CD4-positive, alpha-beta T cell treated with Interleukin-4 for 4 hours (primary cell): ENCODE measurements at regions not wholly inside any gene's neighbourhood (a gene's known extent, or its start where the extent isn't known, plus 50 kb on each side); places are given as distances from the start of the nearest gene placed in this dataset.
"Not testable (repeated sequence)": the region's sequence is repeated elsewhere in the genome, so short reads cannot be mapped to it uniquely, and the experiment has no call there.

ENCODE experiments used
- DNase-seq: peaks from one replicate; pipeline ENCODE4 v3.0.0-alpha.2; 2020

GRCh38 chr10:52368725-52369124 lies 54.6 kb downstream of the DKK1 start:
- DNase-seq = no peak

DNA sequence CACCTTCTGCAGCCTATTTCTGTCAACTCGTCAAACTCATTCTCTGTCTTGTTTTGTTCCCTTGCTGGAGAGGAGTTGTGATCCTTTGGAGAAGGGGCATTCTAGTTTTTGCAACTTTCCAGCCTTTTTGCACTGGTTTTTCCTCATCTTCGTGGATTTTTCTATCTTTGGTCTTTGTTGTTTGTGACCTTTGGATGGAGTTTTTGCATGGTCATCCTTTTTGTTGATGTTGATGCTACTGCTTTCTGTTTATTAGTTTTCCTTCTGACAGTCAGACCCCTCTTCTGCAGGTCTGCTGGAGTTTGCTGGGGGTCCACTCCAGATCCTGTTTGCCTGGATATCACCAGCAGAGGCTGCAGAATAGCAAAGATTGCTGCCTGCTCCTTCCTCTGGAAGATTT lies 60.1 kb downstream of the DKK1 start:
- DNase-seq = not testable (repeated sequence)

GRCh38 chr10:52376694-52377354 lies 62.7 kb downstream of the DKK1 start:
- no peak for DNase-seq

DNA sequence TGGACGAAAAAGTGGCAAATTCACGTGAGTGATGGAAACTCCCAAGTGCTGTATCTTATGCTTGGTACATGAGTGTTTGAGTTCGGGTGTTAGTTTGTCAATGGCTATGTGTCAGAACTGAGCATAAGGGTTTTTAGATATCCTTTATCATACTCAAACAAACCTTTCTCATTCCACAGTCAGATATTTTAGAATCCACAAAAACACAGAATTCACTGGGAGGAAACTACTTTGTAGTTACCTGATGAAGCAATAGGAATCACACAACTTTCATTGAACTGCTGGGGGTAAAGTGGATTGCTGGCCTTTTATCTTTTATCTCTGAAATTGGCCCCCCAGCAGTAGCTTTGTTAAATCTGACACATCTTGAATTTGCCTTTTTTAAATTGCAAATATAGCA lies 64.0 kb downstream of the DKK1 start:
- no peak for DNase-seq

DNA sequence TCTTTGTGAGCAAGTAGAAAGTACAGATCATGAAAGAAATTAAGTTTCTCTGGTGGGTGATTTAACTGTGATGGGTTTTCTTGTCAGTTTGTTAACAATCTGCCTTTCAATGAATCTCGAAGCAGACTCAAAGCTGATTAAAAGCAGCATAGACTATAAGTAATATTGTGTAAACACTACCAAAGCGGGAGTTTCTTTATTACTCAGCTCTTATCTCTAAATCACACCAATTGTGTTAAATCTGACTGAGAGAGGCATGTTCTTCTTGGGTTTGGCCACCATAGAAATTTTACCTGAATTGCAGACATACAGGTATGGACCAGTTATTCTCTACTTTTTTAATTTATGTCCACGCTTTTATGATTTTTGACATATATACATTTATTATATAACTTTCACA lies 65.2 kb downstream of the DKK1 start:
- no peak for DNase-seq

DNA sequence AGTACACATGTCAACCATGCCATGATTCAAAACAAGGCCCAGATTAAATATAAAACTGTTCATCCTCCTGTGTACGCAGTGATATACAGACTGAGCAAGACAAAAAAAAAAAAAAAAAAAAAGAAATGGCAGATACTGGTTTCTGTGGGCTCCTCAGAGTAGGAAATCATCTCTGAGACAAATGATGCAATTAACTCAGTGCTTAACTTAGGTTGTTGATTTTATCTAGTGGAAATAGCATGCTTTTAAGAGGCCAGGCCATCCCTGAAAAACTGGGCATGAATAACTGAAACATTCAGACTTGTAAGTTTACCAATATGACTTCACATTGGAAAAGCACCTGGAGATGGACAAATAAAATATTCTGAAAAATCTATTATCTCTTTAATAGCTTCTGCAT lies 69.0 kb downstream of the DKK1 start:
- DNase-seq = no peak

DNA sequence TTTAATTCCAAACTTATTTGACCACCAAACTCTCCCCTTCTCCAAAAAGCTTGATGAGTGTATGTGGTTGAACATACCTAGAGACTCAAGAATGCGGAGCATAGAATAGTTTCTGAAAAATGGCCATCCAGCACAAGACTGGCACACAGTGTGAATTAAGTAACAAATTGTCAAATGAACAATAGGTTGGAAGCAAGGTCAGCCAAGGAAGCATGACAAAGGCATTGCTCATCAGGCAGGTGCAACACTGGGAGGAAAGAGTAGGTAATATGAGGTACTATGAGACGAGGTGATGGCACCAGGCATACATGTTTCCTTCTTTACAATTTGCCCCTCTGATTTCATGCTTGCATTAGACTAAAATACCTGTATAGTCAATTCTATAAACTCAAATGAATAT lies 73.7 kb downstream of the DKK1 start:
- DNase-seq = no peak

DNA sequence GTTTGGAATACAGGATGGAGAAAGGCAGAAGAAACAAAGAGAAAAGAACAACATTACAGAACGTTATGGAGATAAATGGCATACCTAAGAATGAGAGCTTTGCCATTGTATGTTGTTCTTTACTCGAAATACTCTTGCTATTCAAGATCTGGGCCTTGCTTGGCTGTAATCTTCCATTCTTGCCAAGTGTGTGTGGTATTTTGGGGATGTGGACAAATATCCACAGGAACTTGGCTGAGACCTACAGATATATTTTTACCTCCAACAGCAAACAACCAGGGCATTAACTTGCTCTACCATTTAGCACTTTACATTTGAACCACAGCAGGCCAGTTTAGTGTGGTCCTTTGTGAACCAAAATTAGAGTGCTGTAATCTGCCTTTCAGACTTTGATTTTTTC lies 76.3 kb downstream of the DKK1 start:
- no peak for DNase-seq

- DNase-seq = no peak
Measured at GRCh38 chr10:52391927-52392602, 78.0 kb downstream of the DKK1 start.

GRCh38 chr10:52394246-52394645 lies 80.2 kb downstream of the DKK1 start:
- no peak for DNase-seq

GRCh38 chr10:52400562-52400961 lies 86.5 kb downstream of the DKK1 start:
- no peak for DNase-seq

DNA sequence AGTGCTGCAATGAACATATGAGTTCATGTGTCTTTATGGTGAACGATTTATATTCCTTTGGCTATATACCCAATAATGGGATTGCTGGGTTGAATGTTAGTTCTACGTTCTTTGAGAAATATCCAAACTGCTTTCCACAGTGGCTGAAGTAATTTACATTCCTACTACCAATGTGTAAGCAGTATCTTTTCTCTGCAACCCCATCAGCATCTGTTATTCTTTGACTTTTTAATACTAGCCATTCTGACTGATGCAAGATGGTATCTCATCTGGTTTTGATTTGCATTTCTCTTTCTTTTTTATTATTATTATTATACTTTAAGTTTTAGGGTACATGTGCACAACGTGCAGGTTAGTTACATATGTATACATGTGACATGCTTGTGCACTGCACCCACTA lies 89.7 kb downstream of the DKK1 start:
- not testable (repeated sequence) for DNase-seq

DNA sequence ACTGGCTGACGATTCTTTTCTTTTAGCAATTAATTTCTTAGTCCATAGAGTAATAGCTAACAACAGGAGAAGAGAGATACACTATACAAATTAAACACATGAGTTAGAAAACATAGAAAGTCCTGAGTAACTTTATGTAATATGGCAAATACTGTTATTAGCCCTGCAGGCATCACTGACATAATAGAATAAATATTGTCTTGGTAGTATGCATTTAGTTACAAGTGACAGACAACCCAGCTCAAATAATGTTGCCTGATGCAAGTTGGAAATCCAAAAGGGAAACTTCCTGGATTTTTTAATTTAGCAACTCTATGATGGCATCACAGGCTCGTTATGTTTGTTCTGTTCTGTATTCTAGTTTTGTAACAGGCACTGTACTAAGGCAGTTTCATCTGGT lies 95.1 kb downstream of the DKK1 start:
- no peak for DNase-seq

DNA sequence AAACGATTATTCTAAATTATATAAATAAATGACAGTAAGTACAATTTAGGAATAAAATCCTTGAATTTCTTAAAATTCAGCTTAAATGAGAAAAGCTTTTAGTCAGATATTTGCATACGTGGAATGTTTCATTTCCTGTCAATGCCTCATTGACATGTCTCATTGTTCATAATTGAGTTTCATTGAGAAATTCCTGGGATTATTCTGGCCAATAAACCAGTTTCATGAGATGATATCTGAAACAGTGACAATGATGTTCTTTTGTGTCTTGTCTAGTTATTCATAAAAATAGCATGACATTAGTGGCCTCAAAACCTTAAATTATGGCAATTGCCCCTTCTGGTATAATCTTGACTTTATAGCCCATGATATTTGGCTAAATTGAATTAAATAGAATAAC lies 95.8 kb downstream of the DKK1 start:
- no peak for DNase-seq

DNA sequence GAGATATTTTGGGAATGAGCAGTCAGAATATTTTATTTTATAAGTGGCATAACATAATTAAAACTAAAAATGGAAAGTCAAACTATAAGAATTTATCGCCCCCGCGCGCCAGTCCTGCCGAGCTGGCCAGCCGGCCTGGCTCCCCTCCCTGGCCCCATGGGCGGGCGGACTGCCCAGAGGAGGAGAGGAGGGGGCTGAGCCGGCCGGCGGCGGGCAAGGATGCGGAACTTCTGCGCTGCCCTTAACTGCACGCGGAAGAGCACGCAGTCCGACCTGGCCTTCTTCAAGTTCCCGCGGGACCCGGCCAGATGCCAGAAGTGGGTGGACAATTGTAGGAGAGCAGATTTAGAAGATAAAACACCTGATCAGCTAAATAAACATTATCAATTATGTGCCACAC lies 96.8 kb downstream of the DKK1 start:
- no peak for DNase-seq

- DNase-seq = no peak
Measured at GRCh38 chr10:52419281-52419680, 105.2 kb downstream of the DKK1 start.

DNA sequence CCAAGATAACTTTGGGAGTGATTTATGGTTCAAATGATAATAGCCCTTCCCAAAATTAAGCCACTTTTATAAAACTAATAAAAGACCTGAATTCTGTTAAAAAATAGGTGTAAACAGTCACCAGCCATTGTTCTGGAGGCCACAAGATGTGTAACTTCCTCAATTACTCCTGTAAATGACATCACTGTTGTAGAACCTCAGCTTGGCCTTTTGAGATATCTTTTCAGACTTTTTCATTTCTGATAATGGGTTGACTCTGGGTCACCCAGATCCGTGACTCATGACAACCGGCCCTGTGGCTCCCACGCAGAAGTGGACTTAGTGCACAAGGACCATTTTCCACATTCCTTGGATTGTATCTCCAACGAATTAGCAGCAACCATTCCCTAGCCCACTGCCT lies 106.6 kb downstream of the DKK1 start:
- DNase-seq = no peak

DNA sequence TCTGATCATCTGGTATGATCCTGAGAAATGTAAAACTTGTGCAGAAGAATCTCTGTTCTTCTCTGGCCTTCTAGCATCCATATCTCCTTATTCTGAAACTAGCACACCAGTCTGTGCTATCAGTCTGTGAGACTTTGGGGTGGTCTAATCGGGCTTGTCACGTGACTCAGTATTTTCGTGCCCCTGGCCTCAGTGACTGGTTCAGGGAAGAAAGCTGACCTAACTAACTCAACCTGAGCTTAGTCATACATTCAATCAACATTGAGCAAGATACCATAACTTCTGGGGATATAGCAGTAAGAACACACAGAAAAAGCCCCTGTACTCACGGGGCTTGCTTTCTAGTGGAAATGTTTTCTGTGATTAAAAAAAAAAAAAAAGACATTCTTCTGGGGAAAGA lies 109.3 kb downstream of the DKK1 start:
- no peak for DNase-seq

- no peak for DNase-seq
Measured at GRCh38 chr10:52424341-52424740, 110.3 kb downstream of the DKK1 start.

GRCh38 chr10:52434734-52435133 lies 120.7 kb downstream of the DKK1 start:
- DNase-seq = no peak

GRCh38 chr10:52436664-52437063 lies 122.6 kb downstream of the DKK1 start:
- no peak for DNase-seq

- DNase-seq = no peak
Measured at GRCh38 chr10:52437205-52437646, 123.1 kb downstream of the DKK1 start.

- no peak for DNase-seq
Measured at GRCh38 chr10:52438119-52438518, 124.0 kb downstream of the DKK1 start.

GRCh38 chr10:52440612-52441285 lies 126.7 kb downstream of the DKK1 start:
- DNase-seq = no peak
